ENCODE measurements at regions not wholly inside any gene's neighbourhood (a gene's known extent, or its start where the extent isn't known, plus 50 kb on each side); places are given as distances from the start of the nearest gene placed in this dataset.

DNA sequence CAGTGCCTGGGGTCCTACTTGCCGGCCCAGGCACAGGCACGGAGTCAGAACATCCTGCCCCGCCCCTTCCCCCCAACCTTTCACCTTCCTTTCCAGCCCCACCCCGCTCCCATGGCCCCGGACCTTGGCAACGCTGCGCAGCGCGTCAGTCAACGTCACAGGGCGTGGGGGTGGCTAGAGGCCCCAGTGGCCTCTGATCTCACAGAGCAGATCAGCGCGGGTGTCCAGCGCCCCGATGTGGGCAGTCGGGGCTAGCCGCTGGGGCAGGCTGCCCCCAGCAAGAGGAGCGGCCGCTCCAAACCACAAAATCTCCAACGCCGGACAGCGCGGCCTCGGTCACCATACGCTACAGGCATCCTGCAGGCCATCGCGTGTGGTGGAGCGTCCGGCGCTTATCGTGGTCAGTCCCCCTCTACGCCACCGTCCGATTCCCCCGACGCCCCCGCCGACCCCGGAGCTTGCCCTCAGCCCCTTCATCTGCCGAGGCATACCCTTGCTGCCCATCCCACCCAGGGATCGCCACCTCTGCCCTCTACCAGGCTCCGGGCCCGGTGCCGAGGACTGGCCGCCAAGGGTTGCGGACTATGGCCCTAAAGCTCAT is 69.6 kb upstream of the APOOL start:
- TF ChIP-seq, protein P1, sequence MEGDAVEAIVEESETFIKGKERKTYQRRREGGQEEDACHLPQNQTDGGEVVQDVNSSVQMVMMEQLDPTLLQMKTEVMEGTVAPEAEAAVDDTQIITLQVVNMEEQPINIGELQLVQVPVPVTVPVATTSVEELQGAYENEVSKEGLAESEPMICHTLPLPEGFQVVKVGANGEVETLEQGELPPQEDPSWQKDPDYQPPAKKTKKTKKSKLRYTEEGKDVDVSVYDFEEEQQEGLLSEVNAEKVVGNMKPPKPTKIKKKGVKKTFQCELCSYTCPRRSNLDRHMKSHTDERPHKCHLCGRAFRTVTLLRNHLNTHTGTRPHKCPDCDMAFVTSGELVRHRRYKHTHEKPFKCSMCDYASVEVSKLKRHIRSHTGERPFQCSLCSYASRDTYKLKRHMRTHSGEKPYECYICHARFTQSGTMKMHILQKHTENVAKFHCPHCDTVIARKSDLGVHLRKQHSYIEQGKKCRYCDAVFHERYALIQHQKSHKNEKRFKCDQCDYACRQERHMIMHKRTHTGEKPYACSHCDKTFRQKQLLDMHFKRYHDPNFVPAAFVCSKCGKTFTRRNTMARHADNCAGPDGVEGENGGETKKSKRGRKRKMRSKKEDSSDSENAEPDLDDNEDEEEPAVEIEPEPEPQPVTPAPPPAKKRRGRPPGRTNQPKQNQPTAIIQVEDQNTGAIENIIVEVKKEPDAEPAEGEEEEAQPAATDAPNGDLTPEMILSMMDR (IDR thresholded peaks at IDR 0.05; ENCODE audit: low read depth, low read length): no peak
- TF ChIP-seq EZH2phosphoT487 (IDR thresholded peaks at IDR 0.05; ENCODE audit: low read depth): no peak

All from OCI-LY3 (cell line).